Suppressor macrophage treated with lipopolysaccharide for 4 hours (primary cell): ENCODE measurements at regions not wholly inside any gene's neighbourhood (a gene's known extent, or its start where the extent isn't known, plus 50 kb on each side); places are given as distances from the start of the nearest gene placed in this dataset.

Experiments
- DNase-seq: peaks from one replicate; pipeline ENCODE4 v3.0.0-alpha.2; 2020

DNA sequence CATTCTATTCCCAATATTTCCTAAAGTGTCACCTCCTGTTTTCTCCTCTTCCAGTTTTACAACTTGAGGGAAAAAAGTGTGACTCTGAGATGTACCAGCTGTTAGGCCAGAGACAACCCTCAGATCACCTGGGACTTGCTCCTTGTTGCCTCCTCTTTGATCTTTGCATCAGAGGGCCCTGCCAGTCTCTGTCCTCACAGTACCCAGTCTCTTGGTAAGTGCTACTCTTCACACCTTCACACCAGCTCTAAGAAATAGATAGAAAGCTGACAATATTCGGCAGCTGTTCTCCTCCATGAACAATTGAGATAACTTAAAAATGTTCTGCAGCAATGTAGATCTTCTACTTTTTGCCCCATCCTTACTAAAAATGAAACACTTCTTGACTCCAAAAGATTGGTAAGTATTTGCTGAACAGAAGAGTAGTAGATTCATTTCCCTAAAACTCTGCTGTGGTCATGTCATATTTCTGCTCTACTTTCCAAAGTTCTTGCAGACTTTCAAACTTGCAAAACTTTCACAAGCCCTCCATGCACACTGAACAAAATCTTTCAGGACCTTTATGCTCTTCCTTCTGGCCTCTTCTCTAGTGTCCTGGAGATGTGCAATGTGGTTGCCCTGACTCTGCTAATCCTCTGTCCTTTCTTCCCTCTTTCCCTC is 188.6 kb downstream of the SNX18 start:
- peak; percentile 60 for DNase-seq

DNA sequence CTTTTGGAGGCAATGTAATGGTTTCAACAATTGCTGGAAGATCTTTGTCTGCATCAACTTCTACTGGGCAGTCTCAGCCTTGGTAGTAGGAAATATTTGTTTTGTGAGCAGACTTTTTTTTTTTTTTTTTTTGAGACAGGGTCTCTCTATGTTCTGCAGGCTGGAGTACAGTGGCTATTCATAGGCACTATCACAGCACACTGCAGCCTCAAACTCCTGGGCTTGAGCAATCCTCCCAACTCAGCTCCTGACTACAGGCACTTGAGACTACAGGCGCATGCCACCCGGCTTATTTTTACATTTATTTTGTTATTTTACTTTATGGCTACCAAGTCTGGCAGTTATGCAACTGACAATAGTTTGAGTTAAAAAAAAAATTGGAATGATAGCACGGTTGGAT is 187.3 kb downstream of the SNX18 start:
- no peak for DNase-seq

DNA sequence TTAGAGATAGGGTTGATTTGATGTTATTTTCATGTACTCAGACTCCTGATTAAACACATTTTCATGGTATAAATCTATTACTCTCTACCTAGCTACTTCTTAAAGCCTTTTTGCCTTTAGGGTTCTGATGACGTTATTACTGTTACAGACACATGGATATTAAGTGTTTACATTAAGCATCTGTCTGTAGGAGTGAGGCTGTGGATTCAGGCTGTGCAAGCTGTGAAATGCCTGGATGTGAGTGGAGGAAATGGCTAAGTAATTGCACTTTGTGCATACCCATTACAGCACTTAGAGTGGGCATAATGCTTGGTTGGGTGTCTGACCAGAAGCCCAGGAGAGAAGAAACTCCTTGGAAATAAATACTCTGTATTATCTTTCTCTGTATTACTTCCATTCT is 186.8 kb downstream of the SNX18 start:
- DNase-seq: no peak

DNA sequence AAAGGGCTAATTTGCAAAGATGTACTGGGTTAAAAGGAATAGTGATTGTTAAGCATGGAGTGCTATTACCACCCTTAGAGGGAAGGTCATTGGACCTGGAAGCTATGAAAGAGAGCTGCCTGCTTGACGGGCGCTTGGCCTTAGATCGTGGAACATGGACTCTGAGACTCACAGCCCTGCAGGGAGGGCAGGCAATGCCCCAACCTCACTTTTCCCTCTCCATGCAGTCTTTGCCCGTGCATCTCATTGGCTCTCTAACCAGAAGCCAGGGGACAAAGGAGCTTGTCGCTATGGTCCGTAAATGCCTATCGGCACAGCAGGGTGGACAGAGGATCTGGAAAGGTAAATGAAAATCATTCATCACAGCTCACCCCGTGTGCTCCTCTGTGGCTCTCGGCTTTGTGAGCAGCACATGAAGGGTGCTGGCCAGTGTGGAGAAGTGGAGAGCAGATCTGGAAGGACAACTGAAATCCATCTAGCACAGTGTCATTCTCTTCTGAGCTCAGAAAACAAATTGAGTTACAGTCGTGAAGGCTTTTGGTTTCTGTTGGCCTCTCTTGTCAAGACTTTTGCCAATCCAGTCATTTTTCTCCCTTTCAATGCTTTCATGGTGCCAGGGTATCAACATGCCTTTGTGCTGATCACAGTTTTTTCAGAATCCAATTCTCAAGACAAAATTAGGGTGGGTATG is 186.2 kb downstream of the SNX18 start:
- DNase-seq: no peak

GRCh38 chr5:54703133-54703532 is 185.6 kb downstream of the SNX18 start:
- DNase-seq: peak; percentile 38

GRCh38 chr5:54702470-54702869 is 184.9 kb downstream of the SNX18 start:
- peak; percentile 43 for DNase-seq

DNA sequence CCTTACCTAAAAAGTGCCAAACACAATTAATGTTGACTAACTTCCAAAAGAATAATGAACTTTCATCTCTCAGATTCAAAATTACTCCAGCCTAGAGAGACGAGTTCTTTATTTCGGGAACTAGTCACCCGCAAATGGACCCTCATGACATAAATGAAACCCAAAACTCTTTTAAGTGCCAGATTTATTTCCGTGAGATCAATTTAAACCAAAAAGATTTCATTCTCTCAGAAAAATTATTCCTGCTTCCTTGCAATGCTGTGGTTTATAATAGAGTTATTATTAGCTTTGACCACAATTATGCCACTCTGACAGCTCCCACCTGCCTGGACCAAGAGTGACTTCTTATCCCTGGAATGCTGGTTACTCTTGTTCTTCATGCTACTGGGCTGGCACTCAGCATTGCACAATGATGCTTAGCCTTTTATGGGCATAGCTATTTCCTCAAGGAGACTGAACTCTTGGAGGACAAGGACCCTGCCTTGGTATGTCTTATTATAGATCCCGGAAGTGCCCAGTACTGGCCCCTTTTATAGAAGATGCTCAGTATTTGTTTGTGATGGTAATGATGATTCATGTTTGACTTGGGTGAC is 183.5 kb downstream of the SNX18 start:
- no peak for DNase-seq

DNA sequence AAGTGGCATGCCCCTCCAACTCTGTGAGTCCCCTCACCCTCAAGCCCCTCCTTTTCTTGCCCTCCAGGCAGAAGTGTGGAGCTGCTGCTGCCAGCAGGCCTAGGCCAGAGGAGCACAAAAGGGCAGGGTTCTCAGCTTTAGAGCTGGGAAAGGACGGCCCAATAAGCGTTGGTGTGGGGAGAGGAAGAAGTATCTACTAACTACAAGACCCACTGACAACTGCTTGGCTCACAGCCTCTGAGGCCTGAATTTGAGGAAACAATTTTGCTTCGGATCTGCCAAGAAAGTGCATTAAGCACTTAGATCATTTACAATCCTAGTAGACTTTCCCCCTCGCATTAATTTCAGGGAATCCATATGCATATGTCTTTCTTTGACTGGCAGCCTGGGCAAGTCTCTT is 179.4 kb downstream of the SNX18 start:
- no peak for DNase-seq

DNA sequence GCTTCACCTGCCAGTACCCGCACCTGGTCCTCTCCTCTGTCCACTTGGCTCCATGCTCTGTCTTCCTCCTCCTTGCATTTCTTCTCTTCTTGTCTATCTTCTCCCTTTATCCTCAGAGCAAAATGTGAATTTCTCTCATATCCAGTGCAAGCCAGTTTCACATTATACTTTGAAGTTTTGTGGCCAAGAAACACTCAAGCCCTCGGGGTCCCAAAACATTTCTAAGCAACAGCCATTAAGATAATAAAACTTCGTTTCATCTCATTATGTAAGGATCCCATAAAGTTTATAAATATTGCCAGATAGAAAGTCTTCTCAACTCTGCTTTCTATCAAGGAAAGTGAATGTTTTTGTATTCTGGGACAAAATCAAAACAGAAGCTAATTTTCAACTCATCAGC is 178.8 kb downstream of the SNX18 start:
- DNase-seq: no peak

- DNase-seq: no peak
Observed at GRCh38 chr5:54695198-54695966, 177.8 kb downstream of the SNX18 start.

GRCh38 chr5:54693936-54694657 is 176.5 kb downstream of the SNX18 start:
- no peak for DNase-seq

GRCh38 chr5:54692631-54693030 is 175.1 kb downstream of the SNX18 start:
- no peak for DNase-seq

DNA sequence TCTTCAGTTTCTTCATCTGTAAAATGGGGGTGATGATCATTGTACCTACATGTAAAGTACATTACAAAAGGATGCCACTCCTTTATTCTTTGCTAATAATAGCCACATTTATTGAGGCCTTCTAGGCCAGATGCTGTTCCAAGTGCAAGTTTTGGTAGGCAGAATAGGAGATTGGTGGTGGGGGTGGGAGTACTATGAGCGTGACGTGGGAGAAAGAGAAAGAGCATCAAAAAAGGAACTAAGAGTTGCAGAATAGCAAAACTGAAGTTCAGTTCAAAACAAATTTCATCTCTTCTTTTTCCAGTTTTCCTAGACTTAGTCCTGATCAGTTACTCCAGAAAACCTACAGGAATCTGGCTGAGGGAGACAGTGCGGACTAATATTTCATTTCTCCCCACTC is 174.1 kb downstream of the SNX18 start:
- DNase-seq: peak; percentile 71

- DNase-seq: no peak
Observed at GRCh38 chr5:54689411-54690251, 172.1 kb downstream of the SNX18 start.

GRCh38 chr5:54680998-54681397 is 163.4 kb downstream of the SNX18 start:
- DNase-seq: no peak

DNA sequence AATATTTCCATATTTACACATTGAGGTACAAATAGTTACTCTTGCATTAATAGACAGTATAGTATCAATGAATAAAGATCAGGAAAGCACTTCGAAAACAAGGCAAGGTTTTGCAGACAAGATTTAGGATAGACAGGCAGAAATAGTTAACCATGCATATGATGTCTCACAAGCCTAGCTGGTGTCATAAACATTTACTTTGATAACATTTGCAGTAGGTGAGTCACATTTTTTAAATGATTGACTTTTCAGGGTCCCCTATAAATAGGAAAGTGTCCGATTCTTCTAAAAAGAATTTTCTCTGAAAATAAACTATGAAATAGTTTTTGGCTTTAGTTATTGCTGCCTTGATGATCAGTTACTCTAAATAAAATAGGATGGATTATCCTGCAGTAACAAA is 162.1 kb downstream of the SNX18 start:
- DNase-seq: no peak

GRCh38 chr5:54678737-54679136 is 161.2 kb downstream of the SNX18 start:
- no peak for DNase-seq

DNA sequence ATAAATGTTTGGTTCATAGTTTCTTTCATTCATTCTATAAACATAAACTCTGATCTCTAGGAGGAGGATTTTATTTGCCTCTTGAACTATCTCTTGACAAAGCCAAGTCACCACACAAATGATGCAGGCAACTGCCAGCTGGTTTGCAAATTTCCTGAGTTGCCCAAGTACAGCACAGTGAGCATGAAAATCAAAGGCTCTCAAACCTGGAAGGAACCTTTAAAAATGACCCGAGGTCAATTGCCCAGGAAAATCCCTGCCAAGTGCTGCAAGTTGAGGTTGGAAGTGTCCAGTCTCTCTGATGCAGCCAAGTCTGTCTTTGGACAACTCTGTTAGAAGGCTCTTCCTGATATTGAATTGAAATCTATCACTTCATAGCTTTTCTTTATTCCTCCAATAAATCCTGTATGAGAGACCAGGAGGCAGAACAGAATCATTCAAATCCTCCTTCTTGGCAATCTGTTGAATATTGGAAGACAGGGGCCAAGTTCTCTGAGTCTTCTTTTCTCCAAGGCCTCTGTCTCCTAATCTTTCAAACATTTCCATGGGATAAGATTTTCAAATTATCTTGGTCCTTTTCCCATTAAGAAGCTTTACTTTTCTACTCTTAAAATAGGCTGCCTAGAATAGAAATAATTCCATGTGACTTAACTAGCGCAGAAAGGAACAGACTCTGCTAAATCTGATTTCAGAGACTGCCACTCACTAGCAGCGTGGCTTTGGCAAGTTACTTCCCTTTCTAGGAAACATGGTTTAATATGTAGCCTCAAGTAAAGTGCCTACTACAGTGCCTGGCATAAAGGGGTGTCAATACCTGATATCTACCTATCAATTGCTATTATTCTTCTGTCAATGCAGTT is 159.2 kb downstream of the SNX18 start:
- DNase-seq: peak; percentile 64

- DNase-seq: peak; percentile 94
Observed at GRCh38 chr5:54673523-54674225, 156.1 kb downstream of the SNX18 start.

DNA sequence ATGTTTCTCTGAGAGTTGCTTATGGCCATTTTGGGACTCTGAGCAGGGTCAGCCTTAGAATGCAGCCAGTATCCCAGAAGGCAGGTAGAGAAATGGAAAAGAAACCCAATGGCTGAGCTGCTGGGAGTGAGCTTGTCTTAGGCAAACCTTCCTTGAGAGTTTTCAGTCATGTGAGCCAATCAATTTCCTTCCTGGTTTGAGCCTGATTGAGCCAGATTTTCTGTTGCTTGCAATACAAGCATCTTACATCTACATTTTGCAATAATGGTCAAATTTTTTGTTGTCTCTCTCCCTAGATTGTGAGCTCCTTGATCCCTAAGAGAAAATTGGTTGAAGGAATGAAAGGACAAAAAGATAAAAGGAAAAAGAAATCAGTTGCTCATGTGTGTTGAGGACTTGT is 155.3 kb downstream of the SNX18 start:
- DNase-seq: peak; percentile 67
